Astrocyte of the spinal cord (primary cell): ENCODE measurements at regions not wholly inside any gene's neighbourhood (a gene's known extent, or its start where the extent isn't known, plus 50 kb on each side); places are given as distances from the start of the nearest gene placed in this dataset.

Source experiments
- DNase-seq: peaks from one replicate; pipeline ENCODE4 v3.0.0; 2011; ENCODE audit warnings: low read depth, low spot score
- H3K4me3 ChIP-seq: 2 replicates; pipeline ENCODE4 v1.5.1; 2011; ENCODE audit warnings: low read depth, mild to moderate bottlenecking, low read length, moderate library complexity
- in situ Hi-C: cut with HindIII; loops from 2 replicates; pipeline ENCODE4 v1.10.0; 2017; ENCODE audit warnings: low sequenced_read_pairs
- TF ChIP-seq, protein P1 (sequence below): IDR thresholded peaks from 2 replicates; pipeline ENCODE4 v1.5.1; 2012; ENCODE audit warnings: low read depth, mild to moderate bottlenecking, low read length, inconsistent platforms

DNA sequence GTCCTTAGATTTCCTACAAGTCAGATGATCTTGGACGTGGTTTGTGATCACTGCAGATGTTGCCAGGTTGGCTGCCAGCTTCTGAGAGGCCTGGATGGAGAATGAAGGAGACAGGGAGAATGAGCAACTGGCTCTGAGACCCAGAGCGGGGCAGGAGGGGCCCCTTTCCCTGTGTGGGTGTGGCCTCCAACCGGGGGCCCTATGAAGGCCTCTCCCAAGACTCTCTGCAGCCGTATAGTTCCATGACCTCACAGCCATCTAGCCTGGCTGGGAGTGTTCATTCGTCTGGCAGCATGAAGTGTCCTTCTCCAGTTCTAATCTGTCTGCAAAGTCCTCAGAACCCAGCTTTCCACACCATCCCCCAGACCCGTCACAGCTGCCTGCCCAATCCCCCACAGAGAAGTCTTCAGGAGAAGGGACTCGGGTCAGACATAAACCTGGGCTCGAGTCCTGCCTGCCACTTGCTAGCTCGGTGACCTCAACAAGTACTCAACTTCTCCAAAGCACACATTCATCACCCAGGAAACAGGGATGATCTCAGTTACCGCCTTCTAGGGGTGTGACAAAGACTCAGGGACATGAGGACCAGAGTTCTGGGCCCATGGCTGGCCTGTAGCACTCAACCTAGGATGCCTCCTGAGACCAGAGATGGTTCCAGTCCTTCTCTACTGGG lies 122.6 kb downstream of the EDN3 start:
- DNase-seq: no peak
- TF ChIP-seq, protein P1, sequence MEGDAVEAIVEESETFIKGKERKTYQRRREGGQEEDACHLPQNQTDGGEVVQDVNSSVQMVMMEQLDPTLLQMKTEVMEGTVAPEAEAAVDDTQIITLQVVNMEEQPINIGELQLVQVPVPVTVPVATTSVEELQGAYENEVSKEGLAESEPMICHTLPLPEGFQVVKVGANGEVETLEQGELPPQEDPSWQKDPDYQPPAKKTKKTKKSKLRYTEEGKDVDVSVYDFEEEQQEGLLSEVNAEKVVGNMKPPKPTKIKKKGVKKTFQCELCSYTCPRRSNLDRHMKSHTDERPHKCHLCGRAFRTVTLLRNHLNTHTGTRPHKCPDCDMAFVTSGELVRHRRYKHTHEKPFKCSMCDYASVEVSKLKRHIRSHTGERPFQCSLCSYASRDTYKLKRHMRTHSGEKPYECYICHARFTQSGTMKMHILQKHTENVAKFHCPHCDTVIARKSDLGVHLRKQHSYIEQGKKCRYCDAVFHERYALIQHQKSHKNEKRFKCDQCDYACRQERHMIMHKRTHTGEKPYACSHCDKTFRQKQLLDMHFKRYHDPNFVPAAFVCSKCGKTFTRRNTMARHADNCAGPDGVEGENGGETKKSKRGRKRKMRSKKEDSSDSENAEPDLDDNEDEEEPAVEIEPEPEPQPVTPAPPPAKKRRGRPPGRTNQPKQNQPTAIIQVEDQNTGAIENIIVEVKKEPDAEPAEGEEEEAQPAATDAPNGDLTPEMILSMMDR: no peak
- H3K4me3 ChIP-seq: no peak overlapping the region
- in situ Hi-C loops: no loop called here

DNA sequence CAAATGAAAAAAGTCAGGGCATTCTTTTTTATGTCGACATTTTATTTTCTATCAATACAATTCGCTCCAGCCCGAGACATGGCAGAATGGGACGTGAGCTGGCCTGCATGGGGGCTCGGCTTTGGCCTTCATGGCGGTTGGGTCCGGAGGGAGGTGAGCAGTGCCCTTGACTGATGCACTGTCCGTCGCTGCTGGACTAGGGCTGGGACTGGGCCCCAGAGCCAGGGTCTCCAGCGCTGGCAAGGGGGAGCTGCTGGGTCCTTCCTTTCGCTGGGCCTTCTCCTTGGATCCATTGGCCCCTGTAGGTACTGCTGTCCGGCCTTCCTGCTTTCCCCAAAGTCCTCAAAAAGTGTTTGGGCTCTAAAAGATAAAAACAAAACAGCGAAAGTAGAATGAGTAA lies 124.6 kb downstream of the EDN3 start:
- DNase-seq: no peak
- in situ Hi-C loops: no loop called here
- no peak overlapping the region for H3K4me3 ChIP-seq
- TF ChIP-seq, protein P1: no peak

DNA sequence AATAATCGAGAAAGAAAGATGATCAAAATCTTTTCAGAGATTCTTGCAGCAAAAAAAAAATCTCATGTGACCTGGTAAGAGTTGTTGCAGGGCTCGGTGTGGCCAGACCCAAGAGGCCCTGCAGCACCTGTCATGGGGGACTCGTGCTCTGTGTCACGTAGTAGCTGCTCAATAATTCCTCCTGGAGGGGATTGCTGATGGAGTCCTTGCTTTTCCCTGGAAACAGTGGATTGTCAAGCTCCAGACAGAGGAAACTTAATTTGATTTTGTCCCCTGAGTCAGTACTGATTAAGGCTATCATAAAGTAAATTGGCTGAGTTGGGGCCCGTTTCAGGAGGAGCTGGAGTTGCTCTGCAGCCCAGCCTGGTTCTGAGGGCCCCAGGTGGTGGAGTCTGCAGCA lies 125.2 kb downstream of the EDN3 start:
- TF ChIP-seq, protein P1: no peak
- no peak for DNase-seq
- H3K4me3 ChIP-seq: no peak overlapping the region
- in situ Hi-C loops: no loop called here

DNA sequence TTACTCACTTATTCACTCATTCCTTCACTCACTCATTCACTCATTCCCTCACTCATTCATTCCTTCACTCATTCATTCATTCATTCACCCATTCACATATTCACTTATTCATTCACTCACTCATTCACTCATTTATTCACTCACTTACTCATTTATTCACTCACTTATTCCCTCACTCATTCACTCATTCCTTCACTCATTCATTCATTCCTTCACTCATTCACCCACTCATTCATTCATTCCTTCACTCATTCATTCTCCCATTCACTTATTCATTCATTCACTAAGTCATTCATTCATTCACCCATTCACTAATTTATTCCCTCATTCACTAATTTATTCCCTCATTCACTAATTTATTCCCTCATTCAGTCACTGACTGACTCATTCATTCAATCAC lies 127.6 kb downstream of the EDN3 start:
- no peak for DNase-seq
- in situ Hi-C loops: no loop called here
- no peak overlapping the region for H3K4me3 ChIP-seq
- TF ChIP-seq, protein P1: no peak

DNA sequence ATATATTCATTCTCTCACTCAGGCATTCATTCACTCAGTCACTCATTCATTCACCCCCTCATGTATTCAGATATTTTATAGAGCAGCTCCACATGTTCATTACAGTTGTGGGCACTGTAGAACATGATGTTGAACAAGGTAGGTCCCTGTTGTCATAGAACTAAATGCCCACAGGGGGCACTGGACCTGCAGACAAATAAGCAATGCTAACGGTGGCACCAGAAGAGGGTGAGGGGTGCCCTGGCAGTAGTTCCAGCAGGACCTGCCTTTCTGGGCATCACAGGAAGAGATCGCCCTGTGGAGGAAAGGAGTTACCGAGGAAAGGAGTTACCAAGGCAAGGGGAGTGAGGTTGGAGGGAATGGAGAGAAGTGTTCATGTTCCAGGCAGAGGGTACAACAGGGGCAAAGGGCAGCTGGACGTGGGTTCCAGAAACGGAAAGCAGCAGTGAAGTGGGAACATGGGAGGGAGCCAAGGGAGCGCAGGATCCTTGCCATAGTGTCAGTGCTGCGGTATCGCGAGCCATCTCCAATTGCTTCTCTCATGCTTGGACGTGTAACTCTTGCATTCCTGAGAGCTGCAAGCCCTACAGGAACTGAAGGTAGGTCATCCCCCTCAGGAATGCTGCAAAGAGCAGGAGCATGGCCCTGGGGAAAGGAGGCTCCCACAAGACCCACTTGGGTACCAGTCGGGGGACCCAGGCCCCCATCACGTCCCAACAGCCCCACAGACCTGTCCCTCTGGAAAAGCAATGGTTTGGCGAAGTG lies 128.2 kb downstream of the EDN3 start:
- in situ Hi-C loops: no loop called here
- no peak for DNase-seq
- TF ChIP-seq, protein P1: no peak
- no peak overlapping the region for H3K4me3 ChIP-seq

DNA sequence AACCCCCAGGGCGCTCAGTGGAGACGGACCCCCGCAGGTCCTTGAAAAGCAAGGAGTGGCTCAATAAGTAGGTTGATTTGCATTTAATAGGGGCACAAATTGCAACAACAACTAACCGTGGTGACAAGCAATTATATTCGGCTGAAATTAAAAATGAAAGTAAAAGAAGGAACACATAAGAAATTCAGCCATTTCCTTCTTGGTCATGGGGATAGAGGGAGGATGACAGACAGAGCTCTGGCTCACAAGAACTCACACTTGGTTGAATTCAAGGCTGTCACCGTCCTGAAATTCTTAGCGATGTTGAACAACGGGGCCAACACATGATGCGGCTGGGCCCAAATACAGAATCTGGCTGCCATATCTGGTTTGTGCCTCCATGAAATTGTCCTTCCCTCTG lies 129.0 kb downstream of the EDN3 start:
- in situ Hi-C loops: no loop called here
- no peak for DNase-seq
- H3K4me3 ChIP-seq: no peak overlapping the region
- TF ChIP-seq, protein P1: no peak
